ENCODE measurements at regions not wholly inside any gene's neighbourhood (a gene's known extent, or its start where the extent isn't known, plus 50 kb on each side); places are given as distances from the start of the nearest gene placed in this dataset.

- H3K9me3 ChIP-seq = no peaks in the 10 kb centered on the region
- 51% methylated on average over 4 of the region's 4 CpGs for WGBS (ENCODE audit: insufficient coverage, low coverage, low lambda C conversion rate, missing lambda C conversion rate)
- ATAC-seq (no peak), DNase-seq (no peak)
- no peak overlapping the region for H3K4me3 ChIP-seq
- no peaks in the 10 kb centered on the region for H3K36me3 ChIP-seq
- intact Hi-C loops (cut with DNase I) = no loop called here
- TF ChIP-seq CTCF (IDR thresholded peaks at IDR 0.05) = no peak
- no peak for TF ChIP-seq POLR2A (IDR thresholded peaks at IDR 0.05)
- H3K27ac ChIP-seq = no peak overlapping the region
- no peaks in the 10 kb centered on the region for H3K4me1 ChIP-seq
- H3K27me3 ChIP-seq = no peaks in the 10 kb centered on the region
Observed at GRCh38 chr18:34314847-34315246, 90.1 kb upstream of the NOL4 start.

- no peaks in the 10 kb centered on the region for H3K9me3 ChIP-seq
- TF ChIP-seq CTCF (IDR thresholded peaks at IDR 0.05) (no peak), POLR2A (IDR thresholded peaks at IDR 0.05) (no peak)
- no peak for DNase-seq
- H3K36me3 ChIP-seq = no peaks in the 10 kb centered on the region
- H3K27me3 ChIP-seq = no peaks in the 10 kb centered on the region
- 61% methylated on average over 6 of the region's 6 CpGs for WGBS (ENCODE audit: insufficient coverage, low coverage, low lambda C conversion rate, missing lambda C conversion rate)
- no peaks in the 10 kb centered on the region for H3K4me1 ChIP-seq
- ATAC-seq = no peak
- intact Hi-C loops (cut with DNase I) = no loop called here
- no peak overlapping the region for H3K4me3 ChIP-seq
- no peak overlapping the region for H3K27ac ChIP-seq
Observed at GRCh38 chr18:34315591-34316352, 91.1 kb upstream of the NOL4 start.

- WGBS (ENCODE audit: insufficient coverage, low coverage, low lambda C conversion rate, missing lambda C conversion rate) = 72% methylated on average over 2 of the region's 2 CpGs
- TF ChIP-seq POLR2A (IDR thresholded peaks at IDR 0.05) (no peak), CTCF (IDR thresholded peaks at IDR 0.05) (no peak)
- H3K4me1 ChIP-seq = no peaks in the 10 kb centered on the region
- no peak for ATAC-seq
- no peak overlapping the region for H3K4me3 ChIP-seq
- H3K27ac ChIP-seq = no peak overlapping the region
- DNase-seq = no peak
- H3K9me3 ChIP-seq = no peaks in the 10 kb centered on the region
- H3K36me3 ChIP-seq = no peaks in the 10 kb centered on the region
- intact Hi-C loops (cut with DNase I) = no loop called here
- H3K27me3 ChIP-seq = no peaks in the 10 kb centered on the region
Observed at GRCh38 chr18:34320267-34320666, 95.6 kb upstream of the NOL4 start.

GRCh38 chr18:34321066-34321465 lies 96.4 kb upstream of the NOL4 start:
- H3K4me3 ChIP-seq = no peak overlapping the region
- intact Hi-C loops (cut with DNase I) = no loop called here
- 53% methylated on average over 2 of the region's 2 CpGs for WGBS (ENCODE audit: insufficient coverage, low coverage, low lambda C conversion rate, missing lambda C conversion rate)
- H3K36me3 ChIP-seq = no peaks in the 10 kb centered on the region
- ATAC-seq = no peak
- no peak overlapping the region for H3K27ac ChIP-seq
- DNase-seq = no peak
- no peaks in the 10 kb centered on the region for H3K9me3 ChIP-seq
- no peaks in the 10 kb centered on the region for H3K27me3 ChIP-seq
- no peaks in the 10 kb centered on the region for H3K4me1 ChIP-seq
- TF ChIP-seq CTCF (IDR thresholded peaks at IDR 0.05) (no peak), POLR2A (IDR thresholded peaks at IDR 0.05) (no peak)
